HepG2 (cell line): ENCODE measurements at regions not wholly inside any gene's neighbourhood (a gene's known extent, or its start where the extent isn't known, plus 50 kb on each side); places are given as distances from the start of the nearest gene placed in this dataset.

Experiments
- BCL6 ChIP-seq: IDR thresholded peaks from 2 replicates; pipeline ENCODE4 v1.6.1; 2016; ENCODE audit warnings: missing genetic modification reagents, missing compliant biosample characterization
- BHLHE40 ChIP-seq: IDR thresholded peaks from 2 replicates; pipeline ENCODE4 v1.6.1; 2011; ENCODE audit warnings: low read length, improper control_type of control experiment
- GPN1 ChIP-seq: sonication (generic); formaldehyde crosslinking; IDR thresholded peaks from 2 replicates; pipeline ENCODE4 v1.5.1; 2020; ENCODE audit warnings: missing genetic modification reagents, borderline replicate concordance
- NR1H2 ChIP-seq: sonication (generic); formaldehyde crosslinking; IDR thresholded peaks from 2 replicates; pipeline ENCODE4 v1.8.1; 2022; ENCODE audit warnings: low read depth, missing genetic modification reagents, borderline replicate concordance
- PAF1 ChIP-seq: IDR thresholded peaks from 2 replicates; pipeline ENCODE4 v1.6.1; 2016; ENCODE audit warnings: missing genetic modification reagents, missing compliant biosample characterization
- PAX8 ChIP-seq: sonication (generic); formaldehyde crosslinking; IDR thresholded peaks from 2 replicates; pipeline ENCODE4 v1.8.0; 2022; ENCODE audit warnings: mild to moderate bottlenecking, missing genetic modification reagents, borderline replicate concordance
- RARG ChIP-seq: sonication (generic); formaldehyde crosslinking; IDR thresholded peaks from 2 replicates; pipeline ENCODE4 v1.4.0; 2020; ENCODE audit warnings: low read depth, mild to moderate bottlenecking, missing genetic modification reagents
- REPIN1 ChIP-seq: sonication (generic); formaldehyde crosslinking; IDR thresholded peaks from 2 replicates; pipeline ENCODE4 v1.8.0; 2022; ENCODE audit warnings: missing genetic modification reagents, low read depth, mild to moderate bottlenecking, borderline replicate concordance
- SPEN ChIP-seq: sonication (generic); formaldehyde crosslinking; IDR thresholded peaks from 2 replicates; pipeline ENCODE4 v1.5.1; 2020; ENCODE audit warnings: low read depth, mild to moderate bottlenecking, missing genetic modification reagents
- ZFP36 ChIP-seq: fragments of 150-350 bp; IDR thresholded peaks from 2 replicates; pipeline ENCODE4 v1.6.1; 2018; ENCODE audit warnings: borderline replicate concordance, low read length, low read depth; ENCODE audit not compliant: partially characterized antibody
- ZNF256 ChIP-seq: sonication (generic); formaldehyde crosslinking; conservative IDR thresholded peaks from 2 replicates; pipeline ENCODE4 v1.4.0; 2020; ENCODE audit warnings: missing genetic modification reagents
- ZNF761 ChIP-seq: sonication (generic); formaldehyde crosslinking; conservative IDR thresholded peaks from 2 replicates; pipeline ENCODE4 v1.4.0; 2020; ENCODE audit warnings: mild to moderate bottlenecking, missing genetic modification reagents
- ZSCAN20 ChIP-seq: sonication (generic); formaldehyde crosslinking; IDR thresholded peaks from 2 replicates; pipeline ENCODE4 v1.4.0; 2020; ENCODE audit warnings: missing genetic modification reagents, mild to moderate bottlenecking, borderline replicate concordance
- TF ChIP-seq, protein P1 (sequence below), 2 experiments: sonication (generic) in 1 of 2; formaldehyde crosslinking in 1 of 2; IDR thresholded peaks; 2 replicates each; pipeline versions ENCODE4 v1.4.0 to v1.6.1; 2016 to 2020; ENCODE audit warnings: borderline replicate concordance in 1 of 2, low read depth in 1 of 2, mild to moderate bottlenecking in 1 of 2, missing genetic modification reagents in 1 of 2
- TF ChIP-seq, protein P2 (sequence below): IDR thresholded peaks from 2 replicates; pipeline ENCODE4 v1.6.1; 2018; ENCODE audit warnings: missing genetic modification reagents
- TF ChIP-seq, protein P3 (sequence below): sonication (generic); formaldehyde crosslinking; IDR thresholded peaks from 2 replicates; pipeline ENCODE4 v1.5.0; 2020; ENCODE audit warnings: missing genetic modification reagents
- TF ChIP-seq, protein P4 (sequence below): IDR thresholded peaks from 2 replicates; pipeline ENCODE4 v1.6.1; 2012; ENCODE audit warnings: low read depth, low read length, improper control_type of control experiment
- TF ChIP-seq, protein P5 (sequence below): sonication (generic); formaldehyde crosslinking; IDR thresholded peaks from 2 replicates; pipeline ENCODE4 v1.9.0; 2021; ENCODE audit warnings: missing genetic modification reagents, mild to moderate bottlenecking, borderline replicate concordance

DNA sequence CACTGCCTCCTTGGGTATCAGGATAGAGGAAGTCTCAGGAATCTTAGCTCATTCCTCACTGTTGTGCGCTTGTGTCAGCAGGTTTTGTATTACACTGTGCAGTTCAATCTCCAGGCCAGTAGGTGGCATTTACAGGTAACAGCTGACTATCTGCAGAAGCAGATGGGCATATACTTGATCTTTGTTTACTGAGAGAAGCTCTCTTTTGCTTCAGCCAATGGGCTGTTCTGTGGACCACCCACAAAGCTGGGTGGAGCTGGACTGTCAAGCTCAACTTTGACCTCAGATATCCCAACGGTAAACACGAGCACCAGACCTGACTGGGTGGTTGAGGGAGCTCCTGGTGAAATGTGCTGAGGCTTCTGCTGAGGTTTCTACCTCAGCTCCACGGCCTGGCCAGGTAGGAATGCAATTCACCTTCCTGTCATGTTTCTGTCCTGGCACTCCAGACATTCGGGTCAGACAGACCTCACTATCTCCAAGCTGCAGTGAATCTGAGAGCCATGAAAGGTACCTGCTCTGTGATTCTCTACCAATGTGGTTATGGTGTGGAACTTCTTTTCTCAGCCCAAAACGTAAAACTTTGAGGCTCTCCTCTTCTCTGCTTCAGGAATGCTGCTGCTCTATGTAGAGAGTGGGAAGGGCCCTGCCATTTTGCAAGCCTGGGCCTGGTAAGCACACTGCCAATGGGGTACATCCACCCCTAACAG lies 167.9 kb upstream of the ACTBL2 start (continued):
- TF ChIP-seq, protein P1, sequence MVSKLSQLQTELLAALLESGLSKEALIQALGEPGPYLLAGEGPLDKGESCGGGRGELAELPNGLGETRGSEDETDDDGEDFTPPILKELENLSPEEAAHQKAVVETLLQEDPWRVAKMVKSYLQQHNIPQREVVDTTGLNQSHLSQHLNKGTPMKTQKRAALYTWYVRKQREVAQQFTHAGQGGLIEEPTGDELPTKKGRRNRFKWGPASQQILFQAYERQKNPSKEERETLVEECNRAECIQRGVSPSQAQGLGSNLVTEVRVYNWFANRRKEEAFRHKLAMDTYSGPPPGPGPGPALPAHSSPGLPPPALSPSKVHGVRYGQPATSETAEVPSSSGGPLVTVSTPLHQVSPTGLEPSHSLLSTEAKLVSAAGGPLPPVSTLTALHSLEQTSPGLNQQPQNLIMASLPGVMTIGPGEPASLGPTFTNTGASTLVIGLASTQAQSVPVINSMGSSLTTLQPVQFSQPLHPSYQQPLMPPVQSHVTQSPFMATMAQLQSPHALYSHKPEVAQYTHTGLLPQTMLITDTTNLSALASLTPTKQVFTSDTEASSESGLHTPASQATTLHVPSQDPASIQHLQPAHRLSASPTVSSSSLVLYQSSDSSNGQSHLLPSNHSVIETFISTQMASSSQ (IDR thresholded peaks at IDR 0.05; ENCODE audit: low read depth): no peak
- TF ChIP-seq, protein P1 (CRISPR knock-in tag; IDR thresholded peaks at IDR 0.05; ENCODE audit: borderline replicate concordance): peak; percentile 37; the same call in 1 of the 2 replicates
- TF ChIP-seq SPEN (CRISPR knock-in tag) (peak; percentile 60; the same call in 1 of the 2 replicates), GPN1 (CRISPR knock-in tag) (no peak), NR1H2 (no peak), ZNF256 (CRISPR knock-in tag) (0 out of 2 replicates have a peak, but pooled peaks have one; percentile 46), PAX8 (no peak), PAF1 (CRISPR knock-in tag) (no peak), BHLHE40 (0 out of 2 replicates have a peak, but pooled peaks have one; percentile 10), REPIN1 (CRISPR knock-in tag) (no peak; the same call in none of the 2 replicates), RARG (CRISPR knock-in tag) (no peak), ZNF761 (0 out of 2 replicates have a peak, but pooled peaks have one; percentile 69), ZFP36 (no peak), BCL6 (CRISPR knock-in tag) (peak; percentile 66), ZSCAN20 (CRISPR knock-in tag) (no peak)
- TF ChIP-seq, protein P2, sequence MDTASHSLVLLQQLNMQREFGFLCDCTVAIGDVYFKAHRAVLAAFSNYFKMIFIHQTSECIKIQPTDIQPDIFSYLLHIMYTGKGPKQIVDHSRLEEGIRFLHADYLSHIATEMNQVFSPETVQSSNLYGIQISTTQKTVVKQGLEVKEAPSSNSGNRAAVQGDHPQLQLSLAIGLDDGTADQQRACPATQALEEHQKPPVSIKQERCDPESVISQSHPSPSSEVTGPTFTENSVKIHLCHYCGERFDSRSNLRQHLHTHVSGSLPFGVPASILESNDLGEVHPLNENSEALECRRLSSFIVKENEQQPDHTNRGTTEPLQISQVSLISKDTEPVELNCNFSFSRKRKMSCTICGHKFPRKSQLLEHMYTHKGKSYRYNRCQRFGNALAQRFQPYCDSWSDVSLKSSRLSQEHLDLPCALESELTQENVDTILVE (CRISPR knock-in tag): peak; percentile 65
- TF ChIP-seq, protein P3, sequence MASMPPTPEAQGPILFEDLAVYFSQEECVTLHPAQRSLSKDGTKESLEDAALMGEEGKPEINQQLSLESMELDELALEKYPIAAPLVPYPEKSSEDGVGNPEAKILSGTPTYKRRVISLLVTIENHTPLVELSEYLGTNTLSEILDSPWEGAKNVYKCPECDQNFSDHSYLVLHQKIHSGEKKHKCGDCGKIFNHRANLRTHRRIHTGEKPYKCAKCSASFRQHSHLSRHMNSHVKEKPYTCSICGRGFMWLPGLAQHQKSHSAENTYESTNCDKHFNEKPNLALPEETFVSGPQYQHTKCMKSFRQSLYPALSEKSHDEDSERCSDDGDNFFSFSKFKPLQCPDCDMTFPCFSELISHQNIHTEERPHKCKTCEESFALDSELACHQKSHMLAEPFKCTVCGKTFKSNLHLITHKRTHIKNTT: no peak
- TF ChIP-seq, protein P4, sequence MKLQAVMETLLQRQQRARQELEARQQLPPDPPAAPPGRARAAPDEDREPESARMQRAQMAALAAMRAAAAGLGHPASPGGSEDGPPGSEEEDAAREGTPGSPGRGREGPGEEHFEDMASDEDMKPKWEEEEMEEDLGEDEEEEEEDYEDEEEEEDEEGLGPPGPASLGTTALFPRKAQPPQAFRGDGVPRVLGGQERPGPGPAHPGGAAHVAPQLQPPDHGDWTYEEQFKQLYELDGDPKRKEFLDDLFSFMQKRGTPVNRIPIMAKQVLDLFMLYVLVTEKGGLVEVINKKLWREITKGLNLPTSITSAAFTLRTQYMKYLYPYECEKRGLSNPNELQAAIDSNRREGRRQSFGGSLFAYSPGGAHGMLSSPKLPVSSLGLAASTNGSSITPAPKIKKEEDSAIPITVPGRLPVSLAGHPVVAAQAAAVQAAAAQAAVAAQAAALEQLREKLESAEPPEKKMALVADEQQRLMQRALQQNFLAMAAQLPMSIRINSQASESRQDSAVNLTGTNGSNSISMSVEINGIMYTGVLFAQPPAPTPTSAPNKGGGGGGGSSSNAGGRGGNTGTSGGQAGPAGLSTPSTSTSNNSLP: peak; percentile 62; the same call in 1 of the 2 replicates
- TF ChIP-seq, protein P5, sequence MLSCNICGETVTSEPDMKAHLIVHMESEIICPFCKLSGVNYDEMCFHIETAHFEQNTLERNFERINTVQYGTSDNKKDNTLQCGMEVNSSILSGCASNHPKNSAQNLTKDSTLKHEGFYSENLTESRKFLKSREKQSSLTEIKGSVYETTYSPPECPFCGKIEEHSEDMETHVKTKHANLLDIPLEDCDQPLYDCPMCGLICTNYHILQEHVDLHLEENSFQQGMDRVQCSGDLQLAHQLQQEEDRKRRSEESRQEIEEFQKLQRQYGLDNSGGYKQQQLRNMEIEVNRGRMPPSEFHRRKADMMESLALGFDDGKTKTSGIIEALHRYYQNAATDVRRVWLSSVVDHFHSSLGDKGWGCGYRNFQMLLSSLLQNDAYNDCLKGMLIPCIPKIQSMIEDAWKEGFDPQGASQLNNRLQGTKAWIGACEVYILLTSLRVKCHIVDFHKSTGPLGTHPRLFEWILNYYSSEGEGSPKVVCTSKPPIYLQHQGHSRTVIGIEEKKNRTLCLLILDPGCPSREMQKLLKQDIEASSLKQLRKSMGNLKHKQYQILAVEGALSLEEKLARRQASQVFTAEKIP: no peak
